ENCODE measurements at regions not wholly inside any gene's neighbourhood (a gene's known extent, or its start where the extent isn't known, plus 50 kb on each side); places are given as distances from the start of the nearest gene placed in this dataset.

DNA sequence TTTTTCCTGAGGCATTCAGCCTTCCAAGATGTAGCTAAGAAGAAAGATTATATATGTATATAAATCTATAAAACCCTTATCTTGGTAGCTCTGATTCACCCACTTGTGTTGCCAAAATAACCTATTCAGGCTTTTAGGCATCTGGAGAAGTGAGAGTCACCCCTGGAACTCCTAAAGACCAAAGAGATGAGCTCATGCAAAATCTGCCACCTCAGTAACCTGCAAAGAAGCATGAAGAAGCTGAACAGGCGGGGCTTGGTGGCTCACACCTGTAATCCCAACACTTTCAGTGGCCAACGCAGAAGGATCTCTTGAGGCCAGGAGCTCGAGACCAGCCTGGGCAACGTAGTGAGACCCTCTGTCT is 393.7 kb downstream of the FOXO1 start:
- DNase-seq = no peak

DNA sequence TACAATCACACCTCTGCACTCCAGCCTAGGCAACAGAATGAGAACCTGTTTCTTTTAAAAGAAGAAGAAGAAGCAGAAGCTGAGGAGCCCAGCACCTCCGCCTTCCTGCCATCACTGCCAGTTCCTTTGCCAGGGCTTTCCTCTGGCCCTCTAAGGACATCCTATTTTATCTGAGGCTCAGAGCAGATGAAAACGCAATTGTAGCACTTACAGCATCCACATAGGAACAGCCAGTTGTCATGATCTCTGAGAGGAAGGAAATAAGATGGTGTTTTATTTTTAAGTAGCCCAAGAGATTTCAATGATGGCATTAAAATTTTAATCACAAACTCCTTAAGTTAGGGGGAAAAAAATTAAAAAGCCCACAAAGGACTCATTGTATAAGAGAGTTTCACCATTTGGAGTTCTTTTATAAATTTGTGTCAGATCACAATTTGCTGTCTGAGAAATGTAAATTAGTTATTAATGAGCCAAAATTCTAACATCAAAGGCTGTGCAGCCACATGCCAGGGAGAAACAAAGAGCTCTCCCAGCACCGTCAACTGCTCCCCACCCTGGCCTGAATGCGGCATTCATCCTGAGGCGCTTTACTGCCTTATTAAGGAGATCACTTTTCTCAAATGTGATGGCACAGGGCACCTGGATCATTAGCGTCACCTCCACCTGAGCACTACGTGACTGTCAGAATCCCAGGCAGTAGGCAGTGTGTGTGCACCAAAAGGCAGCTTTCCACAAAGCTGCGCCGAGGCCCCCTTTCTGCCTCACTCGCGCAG is 393.0 kb downstream of the FOXO1 start:
- no peak for DNase-seq

DNA sequence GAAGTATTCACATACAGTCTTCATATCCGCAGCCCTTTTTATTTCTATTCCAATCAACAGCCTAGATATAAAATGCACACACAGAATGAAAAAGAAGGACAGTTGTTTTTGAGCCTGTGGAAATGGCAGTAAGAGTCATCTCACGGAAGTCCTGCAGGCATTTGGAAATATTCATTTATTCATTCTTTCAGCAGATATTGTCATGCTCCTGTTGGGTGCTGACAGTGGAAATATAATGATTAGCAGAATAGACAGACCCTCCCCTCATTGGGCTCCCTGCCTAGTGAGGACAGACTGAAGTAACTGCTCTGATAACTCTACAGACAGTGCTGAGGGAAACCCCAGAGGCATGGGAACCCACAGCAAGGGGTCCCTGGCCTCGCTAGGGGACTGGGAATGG is 392.3 kb downstream of the FOXO1 start:
- no peak for DNase-seq

DNA sequence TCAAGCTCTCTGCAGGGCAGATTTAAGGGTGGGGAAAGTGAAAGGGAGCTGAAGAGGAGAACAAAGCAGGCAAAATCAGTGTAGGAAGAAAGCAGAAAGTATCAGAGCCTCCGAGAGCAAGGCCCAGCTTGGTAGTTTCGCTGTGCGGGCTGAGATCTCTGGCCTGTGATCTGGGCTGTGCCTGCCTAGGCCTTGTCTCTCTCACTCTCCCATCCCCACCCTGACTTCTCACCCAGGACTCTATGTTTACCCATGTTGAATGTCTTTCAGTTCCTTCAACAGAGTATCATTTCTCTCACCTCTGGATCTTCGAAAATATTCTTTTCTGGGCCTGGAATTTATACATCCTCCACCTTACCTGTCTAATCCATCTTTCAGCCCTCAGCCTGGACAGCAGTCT is 391.3 kb downstream of the FOXO1 start:
- DNase-seq = no peak

DNA sequence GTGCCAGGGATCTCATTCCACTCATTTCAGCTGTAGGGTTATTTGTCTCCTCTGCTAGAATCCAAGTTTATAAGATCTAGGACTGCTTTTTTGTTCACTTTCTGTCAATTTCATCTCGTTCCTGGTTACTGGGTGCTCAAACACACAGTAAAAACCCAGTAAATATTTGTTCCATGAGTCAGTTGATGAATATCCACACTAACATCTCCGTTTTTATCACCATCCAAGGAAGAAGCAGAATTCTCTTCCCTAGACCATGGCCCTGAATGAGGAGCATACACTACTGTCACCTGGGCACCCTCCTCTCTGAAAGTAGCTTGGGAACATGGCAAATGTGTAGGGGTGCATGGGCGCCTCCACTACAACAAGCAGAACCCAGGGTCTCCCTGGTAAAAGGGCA is 390.8 kb downstream of the FOXO1 start:
- no peak for DNase-seq

DNA sequence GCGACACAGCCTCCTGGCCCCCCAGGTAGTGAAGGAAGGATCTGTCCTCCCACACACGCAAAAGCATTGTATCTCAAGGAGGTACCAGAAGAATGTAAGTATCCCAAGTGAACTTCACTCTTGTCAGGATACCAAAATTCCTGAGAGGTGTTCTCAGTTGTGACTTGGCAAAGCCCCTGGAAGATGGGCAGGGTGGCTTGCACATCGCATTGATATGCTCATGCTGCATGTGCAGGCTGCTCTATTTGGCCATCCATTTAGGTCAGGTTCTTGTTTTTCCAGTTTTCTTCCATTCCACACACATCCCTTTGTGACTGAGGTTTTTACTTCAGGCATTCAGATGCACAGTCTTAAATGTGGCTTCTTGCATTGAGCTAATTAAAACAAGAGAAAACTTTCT is 382.8 kb downstream of the FOXO1 start:
- no peak for DNase-seq

DNA sequence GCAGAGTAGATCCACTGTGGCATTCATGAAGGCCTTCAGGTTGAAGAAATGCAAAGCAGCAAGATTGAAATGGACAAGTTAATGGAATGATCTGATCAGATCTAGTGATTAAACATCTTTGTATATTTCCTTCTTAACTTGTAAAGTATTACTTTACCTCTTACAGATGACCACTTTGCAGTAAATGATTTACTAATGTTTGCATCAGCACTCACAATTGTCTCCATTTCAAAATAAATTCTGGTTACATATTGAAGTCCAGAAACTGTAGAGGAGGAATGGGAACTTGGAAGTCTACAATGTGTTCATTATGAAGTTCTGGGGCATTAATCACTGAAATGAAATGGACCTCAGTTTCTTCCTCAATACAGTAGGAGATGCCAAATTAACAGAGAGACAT is 380.8 kb downstream of the FOXO1 start:
- no peak for DNase-seq

DNA sequence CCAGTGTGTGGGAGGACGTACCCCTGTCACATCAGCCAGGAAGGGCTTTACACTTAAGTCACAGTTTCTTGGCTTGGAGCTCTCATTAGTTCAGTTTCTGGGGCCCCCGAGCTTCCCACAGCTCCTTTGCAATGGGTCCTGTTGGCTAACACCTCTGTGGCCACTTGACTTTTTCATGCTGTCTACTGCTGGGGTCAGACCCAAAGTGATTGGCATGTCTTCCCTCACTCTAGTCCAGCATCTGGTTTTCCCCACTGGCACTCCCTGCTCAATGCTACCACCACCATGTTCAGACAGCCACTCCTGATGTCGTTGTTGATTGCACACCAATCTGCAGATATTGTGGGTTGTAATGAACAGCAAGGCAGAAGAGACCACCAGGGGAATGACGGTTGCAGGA is 379.0 kb downstream of the FOXO1 start:
- DNase-seq = no peak

DNA sequence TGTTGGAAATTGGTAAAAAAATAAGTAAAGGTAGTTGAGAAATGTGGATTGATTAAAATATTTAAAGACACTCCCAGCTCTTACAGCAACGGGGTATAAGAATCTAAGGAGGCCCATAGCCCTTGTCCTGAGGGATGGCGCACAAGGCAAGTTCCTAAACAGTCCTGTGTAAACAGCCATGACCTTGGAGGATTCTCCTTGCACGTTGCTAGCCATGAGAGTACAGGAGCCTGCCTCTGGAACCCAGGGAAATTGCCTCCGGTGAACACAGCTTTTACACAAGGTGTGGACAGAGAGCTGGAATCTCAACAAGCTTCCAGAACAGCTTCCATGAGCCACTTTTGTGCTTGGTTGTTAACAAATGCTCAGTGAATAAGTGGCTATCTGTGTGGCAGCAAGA is 378.2 kb downstream of the FOXO1 start:
- DNase-seq = no peak

DNA sequence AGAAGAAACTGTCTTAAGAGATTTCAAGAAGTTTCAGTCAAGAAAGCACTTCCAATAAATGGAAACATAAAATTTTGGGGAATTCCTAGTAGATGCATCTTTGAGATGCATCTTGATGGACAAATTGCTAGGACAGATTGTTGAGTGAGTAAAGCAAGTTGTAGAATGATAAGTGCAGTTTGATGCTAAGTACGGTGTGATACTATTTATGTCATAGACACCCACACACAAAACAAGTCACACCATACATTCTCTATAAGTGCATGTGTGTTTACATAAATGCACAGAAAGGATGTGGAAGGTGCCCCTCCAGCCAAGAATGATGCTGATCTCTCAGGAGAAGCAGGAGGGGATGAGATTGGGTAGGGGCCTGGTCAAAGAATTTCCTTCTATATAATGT is 375.7 kb downstream of the FOXO1 start:
- DNase-seq = no peak

DNA sequence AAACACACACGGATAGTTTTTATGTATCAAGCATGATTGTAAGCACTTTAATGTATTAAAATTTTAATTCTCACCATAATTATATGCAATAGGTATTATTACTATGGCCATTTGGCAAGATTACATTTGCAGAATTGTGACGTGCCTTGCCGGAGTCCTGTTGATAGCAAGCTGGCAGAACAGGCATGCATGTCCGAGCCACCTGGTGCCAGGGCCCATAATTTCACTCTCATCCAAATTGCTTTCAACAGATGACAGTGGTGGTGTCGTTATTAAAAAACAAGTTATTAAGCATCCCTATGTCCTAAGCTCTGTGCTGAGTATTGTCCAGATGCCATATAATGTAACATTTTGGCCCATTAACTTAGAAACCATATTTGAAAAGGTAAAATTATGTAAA is 374.3 kb downstream of the FOXO1 start:
- no peak for DNase-seq

DNA sequence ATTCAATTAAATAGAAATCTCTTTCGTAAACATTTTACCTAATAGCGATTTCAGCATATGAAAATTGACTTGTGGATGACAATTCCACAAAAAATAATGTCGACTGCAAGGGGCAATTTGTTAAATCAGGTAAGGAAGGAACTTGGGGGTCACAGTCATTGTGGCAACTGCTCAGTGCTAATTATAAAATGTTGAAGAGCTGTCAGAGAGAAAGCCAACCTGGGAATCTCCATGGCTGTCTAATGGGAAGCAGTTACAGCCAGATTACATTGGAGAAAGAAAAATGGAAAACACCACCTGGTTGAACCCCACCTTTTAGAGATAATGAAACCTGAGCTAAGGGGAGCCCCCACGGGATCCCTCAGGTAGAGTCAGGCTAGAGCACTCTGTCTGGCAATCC is 373.9 kb downstream of the FOXO1 start:
- DNase-seq = no peak

DNA sequence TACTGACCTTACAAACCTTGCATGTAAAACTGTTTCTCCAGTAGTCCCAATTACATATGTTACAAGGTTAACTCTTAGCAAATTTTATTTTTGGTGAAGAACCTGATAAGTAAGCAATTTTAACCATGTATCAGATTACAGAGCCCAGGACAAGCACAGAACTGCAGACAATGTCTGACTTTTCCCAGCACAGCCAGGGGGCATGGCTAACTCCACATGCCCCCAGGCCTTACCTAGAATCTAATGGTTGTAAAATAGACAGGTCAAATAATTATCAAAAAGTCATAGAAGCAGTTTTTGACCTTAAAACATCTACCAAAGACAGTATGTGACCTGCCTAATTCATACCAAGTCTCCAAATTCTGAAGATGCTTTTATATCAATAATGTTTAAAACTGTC is 364.1 kb downstream of the FOXO1 start:
- no peak for DNase-seq

DNA sequence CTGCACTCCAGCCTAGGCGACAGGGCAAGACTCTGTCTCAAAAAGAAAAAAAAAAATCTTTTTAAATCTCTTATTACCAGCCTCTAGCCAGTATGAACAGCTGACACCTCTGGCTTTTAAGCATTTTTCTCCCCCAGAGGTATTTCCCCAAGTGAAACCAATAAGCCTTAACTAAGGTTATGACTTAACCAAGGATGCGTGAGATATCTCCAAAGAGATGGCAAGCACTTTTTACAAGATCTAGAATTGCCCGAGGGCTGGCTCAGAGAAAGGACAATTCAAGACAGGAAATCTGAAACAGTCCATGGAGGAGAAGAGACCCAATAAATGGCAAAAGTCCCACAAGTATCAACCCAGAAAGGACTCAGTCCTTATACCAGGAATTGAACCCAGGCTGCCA is 362.1 kb downstream of the FOXO1 start:
- no peak for DNase-seq

DNA sequence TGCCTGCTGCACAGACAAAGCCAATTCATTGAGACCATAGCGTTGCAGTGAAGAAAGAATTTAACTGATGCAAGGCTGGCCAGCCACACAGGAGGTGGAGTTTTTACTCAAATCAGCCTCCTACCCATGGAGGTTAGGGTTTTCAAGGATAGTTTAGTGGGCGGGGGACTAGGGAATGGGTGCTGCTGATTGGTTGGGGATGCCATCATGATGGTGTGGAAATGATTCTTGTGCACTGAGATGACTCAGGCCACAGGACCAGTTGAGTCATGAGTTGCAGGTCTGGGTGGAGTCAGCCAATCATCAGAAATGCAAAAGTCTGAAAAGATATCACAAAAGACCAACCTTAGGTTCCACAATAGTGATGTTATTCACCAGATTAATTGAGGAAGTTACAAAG is 359.6 kb downstream of the FOXO1 start:
- no peak for DNase-seq

DNA sequence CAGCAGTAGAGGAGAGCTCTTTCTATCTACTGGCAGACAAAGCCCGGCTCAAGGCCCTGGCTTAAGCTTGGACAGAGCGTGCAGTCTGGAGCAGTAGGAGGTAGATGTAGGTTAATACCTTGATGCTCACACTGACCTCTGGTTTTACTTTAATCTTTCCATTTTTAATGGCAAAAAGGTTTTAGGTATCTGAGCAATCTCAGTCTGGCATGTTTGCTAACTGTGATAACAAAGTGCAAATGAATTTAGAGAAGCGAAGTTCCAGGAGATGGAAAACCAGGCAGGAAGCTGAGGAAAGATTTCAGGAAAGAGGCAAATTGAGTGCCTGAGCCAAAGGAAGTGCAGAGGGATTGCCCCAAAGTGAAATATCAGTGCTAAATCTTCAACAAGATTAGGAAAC is 356.6 kb downstream of the FOXO1 start:
- no peak for DNase-seq

DNA sequence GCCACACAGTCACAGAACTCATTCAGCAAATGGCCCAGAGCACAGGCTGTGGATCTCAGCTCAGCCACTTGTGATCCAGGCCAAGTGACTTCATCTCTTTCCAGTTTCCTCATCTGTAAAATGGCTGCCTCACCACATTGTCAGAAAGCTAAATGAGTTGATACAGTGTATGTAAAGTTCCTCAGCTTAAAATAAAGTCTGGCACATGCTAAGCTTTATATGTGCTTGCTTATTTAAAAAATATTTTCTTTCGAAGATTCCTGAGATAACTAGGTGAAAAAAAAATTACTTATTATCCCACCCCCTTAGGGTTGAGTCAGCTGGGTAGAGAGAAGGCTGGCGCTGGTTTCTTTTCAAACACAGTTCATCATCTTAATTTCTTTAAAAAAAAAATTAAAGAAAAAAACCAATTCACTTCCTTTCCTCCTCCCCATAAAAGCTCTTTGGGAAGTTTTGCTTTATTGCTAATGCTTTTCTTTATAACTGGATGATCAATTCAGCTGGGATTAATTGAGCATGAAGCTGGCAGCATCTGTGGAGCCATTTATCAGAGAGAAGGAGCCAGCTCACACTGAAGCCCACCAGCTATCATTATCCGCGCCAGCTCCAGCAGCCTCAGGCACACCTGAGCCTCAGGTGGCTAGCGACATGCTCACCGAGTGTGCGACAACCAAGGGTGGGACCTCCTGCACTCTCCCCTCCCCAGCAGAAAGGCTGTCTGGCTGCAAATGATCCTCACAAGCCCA is 354.9 kb downstream of the FOXO1 start:
- DNase-seq = no peak

DNA sequence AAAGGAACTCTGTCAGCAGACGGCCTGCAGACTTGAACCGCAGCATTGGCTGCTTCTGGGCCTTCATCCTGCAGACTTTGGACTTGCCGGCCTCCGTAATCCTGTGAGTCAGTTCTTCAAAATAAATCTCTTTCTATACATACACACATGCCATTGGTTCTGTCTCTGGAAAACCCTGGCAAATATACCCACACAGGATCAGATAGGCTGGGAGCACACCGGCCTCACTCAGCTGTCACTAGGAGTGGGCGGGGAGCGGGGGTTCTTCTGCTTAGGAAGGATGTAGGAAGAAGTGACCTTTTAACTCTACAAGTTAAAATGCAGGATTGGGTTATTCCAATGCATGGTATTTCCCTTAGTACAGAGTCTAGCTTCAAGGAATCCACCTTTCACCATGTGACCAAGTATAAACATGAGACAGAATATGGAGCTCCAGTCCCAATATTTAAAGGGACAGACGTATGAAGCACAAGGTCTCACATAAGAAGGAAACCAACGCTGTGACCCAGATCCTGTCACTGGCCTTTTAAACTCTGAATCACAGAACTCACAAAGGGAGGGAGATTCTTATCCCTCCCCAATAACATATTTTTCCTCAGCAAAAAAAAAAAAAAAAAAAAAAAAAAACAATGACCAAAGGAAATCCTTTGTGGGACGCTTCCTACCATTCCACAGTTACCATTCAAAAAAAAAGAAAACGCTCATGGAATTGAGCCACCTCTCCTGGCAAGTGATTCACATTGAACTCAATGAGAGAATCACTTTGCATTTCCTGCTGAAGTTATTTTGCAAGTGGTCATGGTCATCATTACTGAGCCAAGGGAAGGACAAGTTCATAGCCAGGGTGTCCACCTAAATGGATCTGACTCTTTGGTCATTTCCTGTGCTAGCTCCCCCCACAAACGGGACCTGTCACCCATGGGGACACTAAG is 352.9 kb downstream of the FOXO1 start:
- DNase-seq = no peak

DNA sequence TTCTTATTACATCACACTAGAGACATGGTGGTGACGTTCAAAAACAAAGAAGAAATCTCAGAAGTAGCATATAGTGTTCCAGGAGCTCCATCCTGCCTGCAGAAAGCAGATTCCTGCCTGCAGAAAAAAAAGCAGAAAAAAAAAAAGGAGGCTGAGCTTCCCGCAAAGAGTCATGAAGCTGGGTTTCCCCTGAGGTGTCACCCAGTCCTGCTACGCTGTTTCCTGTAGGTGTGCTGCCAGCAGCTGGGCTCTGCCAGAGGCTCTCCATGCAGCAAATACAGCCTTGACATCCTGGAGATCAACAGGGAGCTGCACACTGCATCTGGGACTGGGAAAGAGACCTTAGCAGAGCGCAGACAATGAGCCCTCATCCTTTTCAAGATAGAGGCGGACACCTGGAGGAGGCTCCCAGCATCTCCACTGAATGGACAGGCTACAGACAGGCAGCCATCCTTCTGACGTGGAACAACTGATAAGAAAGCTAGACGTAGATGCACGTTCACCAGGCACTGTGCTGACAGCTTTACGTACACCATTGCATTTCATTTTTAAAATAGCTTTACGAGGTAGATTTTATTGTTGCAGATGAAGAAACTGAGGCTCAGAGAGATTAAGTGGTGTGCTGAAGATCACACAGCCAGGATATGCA is 350.9 kb downstream of the FOXO1 start:
- DNase-seq = no peak

DNA sequence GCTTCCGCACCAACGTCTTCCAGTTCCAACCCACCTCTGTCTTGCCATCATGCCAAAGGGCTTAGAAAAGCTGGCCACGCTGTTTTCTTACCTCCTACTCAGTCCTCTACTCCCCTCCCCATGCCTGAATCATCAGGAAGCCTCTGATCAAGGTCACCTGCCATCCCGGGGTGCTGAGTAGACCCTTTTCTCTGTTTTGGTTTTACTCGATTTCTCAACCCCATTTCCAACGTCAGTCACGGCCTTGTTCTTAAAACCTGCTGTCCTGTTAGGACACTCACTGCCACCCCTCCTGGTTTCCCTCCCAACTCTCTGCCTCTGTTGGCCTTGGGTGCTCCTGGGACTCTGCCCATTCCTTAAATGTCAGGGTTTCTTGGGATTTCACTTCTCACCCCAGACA is 350.1 kb downstream of the FOXO1 start:
- DNase-seq = no peak

DNA sequence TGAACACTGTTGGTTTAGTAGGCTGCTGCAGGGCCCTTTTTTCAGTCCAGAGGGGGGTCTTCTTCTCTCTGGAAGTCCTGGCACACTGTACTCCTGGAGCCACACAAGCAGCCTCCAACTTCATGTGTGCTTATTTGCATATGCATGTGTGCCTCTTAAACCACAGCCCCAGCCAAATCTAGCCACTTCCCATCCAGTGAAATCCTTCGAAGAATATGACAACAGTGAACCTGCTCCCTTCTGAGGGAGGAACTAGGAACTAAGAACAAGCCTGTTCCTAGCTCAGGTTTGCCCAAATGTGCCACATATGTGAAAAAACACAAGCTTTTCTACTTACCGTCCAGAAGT is 348.5 kb downstream of the FOXO1 start:
- no peak for DNase-seq

DNA sequence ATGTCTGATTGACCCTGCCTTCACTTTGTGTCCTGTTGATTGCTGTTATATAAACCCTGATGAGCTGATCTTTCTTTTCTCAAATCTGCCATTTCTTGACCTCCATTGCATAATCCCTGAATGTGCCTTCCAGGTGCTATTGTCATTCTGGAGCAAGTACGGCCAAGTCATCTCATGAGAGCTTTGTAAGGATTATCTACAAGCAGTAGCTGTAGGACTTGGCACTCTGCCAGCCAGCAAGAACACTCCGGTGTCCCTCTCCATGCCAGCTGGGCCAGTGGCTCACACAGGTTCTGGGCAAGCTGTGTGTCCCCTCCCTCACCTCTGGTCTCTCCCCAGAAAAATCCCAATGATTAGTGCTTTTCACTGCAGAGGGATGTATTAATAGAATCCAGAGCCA is 348.1 kb downstream of the FOXO1 start:
- peak; percentile 67 for DNase-seq

Measured in hematopoietic multipotent progenitor cell treated with erythropoietin and hydrocortisone succinate and interleukin-3 and kit ligand, for 6 days (in vitro differentiated cells).